ENCODE measurements at regions not wholly inside any gene's neighbourhood (a gene's known extent, or its start where the extent isn't known, plus 50 kb on each side); places are given as distances from the start of the nearest gene placed in this dataset.

GRCh38 chr12:89828575-89828974 lies 119.9 kb upstream of the ATP2B1 start:
- TF ChIP-seq CTCF (IDR thresholded peaks at IDR 0.05; ENCODE audit: extremely low read depth in 1 of 2, insufficient read depth in 1 of 2, low read depth in 1 of 2, low read length in 2 of 2) (no peak), POLR2AphosphoS5 (IDR thresholded peaks at IDR 0.05; ENCODE audit: insufficient read depth, low read depth, low read length) (no peak), POLR2A (IDR thresholded peaks at IDR 0.05; ENCODE audit: low read depth, low read length) (no peak), MAX (IDR thresholded peaks at IDR 0.05; ENCODE audit: insufficient read depth, insufficient read length) (no peak)
